ENCODE measurements at regions not wholly inside any gene's neighbourhood (a gene's known extent, or its start where the extent isn't known, plus 50 kb on each side); places are given as distances from the start of the nearest gene placed in this dataset.

GRCh38 chr2:183214680-183215079, 90.4 kb downstream of the NUP35 start:
- no peak for DNase-seq (ENCODE audit: low spot score)

DNA sequence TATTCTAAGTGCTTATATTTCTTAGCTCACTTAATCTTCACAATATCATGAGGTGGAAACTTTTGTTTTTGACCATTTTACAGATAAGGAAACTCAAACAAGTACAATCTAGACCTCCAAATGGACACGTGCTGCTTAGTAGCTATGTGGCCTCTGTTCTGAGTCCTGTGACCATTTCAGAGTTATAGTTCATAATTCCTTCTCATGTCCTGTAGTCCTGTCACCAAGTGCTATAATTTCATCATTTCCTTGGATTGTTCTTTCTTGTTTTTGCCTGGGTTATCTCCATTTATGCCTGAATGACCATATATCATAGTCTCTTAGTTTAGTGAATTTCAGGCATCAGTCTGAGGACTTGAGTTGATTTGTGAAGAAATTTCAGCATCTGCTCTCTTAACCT, 91.7 kb downstream of the NUP35 start:
- no peak for DNase-seq (ENCODE audit: low spot score)

- DNase-seq (ENCODE audit: low spot score), result no peak
These were observed 95.6 kb downstream of the NUP35 start for GRCh38 chr2:183219888-183220287.

- DNase-seq (ENCODE audit: low spot score), result no peak
These were observed 98.5 kb downstream of the NUP35 start for GRCh38 chr2:183222751-183223150.

- no peak for DNase-seq (ENCODE audit: low spot score)
These were observed 100.7 kb downstream of the NUP35 start for GRCh38 chr2:183224948-183225347.

GRCh38 chr2:183227176-183227575, 102.9 kb downstream of the NUP35 start:
- no peak for DNase-seq (ENCODE audit: low spot score)

- DNase-seq (ENCODE audit: low spot score), result no peak
These were observed 105.1 kb downstream of the NUP35 start for GRCh38 chr2:183229386-183229785.

DNA sequence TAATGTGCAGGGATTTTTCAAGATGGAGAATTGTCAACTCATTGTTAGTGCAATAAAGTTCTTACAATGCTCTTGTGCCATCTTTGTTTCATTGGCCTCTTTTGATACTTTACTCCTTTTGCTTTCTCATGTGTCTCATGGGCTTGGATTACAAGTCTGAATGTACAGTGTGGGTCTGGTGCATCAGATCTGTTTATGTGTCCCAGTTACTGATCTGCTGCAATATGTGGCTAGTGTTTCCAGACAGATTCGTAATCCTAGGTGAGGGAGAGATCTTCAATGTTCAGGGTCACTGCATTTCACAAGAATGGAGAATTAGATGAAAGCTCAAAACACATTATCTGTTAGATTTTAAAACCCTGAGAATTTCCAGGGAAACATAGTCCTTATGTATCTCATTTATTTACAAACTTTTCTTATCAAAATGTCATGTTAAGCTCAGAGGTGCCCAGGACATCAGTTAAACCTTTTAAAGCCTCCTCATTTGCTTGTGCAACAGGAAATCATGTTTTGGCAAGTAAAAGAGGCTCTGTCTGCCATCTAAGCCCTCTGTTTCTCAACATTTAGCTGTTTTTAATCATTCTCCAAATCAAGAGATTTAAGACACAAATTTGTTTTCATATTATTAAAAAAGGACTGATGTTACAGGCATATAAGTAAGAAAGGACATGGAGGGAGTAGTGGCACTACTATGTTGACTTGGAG, 108.1 kb downstream of the NUP35 start:
- DNase-seq (ENCODE audit: low spot score), result no peak

DNA sequence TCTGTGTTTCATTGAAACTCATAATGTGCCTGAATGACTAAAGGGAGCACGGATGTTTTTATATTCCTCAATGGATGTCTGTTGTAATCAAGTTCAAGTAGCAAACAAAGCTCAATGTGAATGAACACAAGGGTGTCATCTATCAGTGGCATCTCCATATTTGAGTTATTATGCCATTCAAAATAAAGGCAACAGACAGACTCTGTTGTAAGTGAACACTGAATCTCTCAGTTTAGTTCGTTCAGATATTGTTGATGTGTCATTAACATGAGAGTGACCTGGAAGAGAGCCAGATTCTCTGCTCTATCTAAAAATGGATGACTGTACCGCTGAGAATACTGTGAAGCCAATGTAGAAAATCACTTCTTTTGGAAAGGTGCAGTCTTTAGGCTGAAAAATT, 118.7 kb downstream of the NUP35 start:
- no peak for DNase-seq (ENCODE audit: low spot score)

GRCh38 chr2:183243758-183244157, 119.5 kb downstream of the NUP35 start:
- no peak for DNase-seq (ENCODE audit: low spot score)

DNA sequence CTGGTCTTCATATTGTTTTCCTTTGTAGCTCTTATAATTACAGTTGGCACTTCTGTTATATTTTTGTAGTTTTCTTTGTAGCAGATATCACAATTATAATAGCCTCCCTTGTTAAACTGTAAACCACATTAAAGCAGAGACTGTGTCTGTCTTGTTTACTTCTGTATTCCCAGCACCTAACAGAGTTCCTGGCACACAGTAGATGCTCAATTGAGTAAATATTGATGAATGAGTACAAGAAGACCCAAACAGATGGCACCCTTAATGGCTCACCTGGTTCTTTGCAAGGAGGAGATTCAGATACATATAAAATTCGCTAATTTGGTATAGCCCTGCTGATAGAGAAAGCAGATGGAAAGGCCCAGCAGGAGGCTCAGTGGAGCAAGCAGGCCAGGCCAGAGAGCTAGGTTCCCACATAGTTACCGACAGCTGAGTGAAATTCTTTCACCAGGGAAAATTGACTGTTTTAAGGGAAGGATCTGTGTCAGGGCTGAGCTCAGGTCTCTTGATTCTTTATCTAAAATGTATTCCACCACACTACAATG, 120.1 kb downstream of the NUP35 start:
- DNase-seq (ENCODE audit: low spot score), result no peak

GRCh38 chr2:183248866-183249567, 124.8 kb downstream of the NUP35 start:
- DNase-seq (ENCODE audit: low spot score), result no peak

DNA sequence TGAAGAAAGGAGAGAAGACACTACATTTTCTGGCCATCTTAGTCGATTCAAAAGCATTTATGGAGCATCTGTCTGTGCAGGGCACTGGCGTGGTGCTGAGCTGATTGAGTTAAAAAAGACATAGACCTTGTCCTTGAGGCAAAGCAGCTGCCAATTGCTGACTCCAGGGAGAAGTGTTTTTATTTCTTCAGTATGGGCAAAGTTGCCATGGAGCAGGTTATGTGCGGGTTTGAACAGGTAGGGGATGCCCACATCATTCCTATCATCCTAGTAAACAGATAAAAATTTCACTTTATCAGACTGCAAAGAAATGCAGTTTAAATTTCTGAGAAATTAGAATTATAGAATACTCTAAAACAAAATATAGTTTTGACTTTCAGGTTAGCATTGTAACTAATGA, 125.8 kb downstream of the NUP35 start:
- DNase-seq (ENCODE audit: low spot score), result no peak

GRCh38 chr2:183250472-183250871, 126.2 kb downstream of the NUP35 start:
- no peak for DNase-seq (ENCODE audit: low spot score)

- DNase-seq (ENCODE audit: low spot score), result no peak
These were observed 129.3 kb downstream of the NUP35 start for GRCh38 chr2:183253441-183254130.

DNA sequence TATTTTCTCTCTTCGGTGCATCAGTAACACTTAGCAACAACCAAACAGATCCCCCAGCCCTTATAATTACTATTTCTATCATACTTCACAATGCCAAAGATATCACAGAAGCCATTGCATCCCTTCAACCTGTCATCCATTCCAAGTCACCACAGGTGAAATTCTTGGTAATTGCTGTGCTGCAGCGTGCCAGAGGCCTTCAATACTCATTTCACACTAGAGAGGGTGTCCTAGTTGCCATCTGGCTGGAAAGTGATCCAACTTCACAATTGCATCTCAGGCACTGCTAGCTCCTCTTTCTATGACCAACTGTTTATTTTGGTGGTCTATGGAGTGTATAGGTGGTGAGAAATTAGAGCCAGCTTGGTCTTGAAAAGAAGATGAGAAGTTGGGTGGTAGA, 131.2 kb downstream of the NUP35 start:
- DNase-seq (ENCODE audit: low spot score), result no peak

DNA sequence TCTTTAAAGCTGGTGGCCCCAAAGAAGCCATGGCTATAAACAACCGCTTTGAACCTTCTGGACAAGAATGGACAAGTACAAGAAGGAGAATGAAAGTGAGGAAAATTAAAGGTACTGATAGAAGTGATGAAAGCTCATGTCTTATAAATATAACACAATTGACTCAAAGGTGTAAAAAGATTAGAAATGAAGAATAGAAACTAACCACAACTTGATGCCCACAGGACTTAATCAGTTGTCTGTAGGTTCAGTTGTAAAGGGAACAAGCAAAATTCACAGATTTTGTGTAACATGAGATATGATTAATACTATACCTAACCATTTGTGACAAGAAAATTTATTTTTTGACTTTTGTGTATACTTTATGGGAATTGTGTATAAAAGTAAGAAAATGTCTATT, 135.7 kb downstream of the NUP35 start:
- no peak for DNase-seq (ENCODE audit: low spot score)

DNA sequence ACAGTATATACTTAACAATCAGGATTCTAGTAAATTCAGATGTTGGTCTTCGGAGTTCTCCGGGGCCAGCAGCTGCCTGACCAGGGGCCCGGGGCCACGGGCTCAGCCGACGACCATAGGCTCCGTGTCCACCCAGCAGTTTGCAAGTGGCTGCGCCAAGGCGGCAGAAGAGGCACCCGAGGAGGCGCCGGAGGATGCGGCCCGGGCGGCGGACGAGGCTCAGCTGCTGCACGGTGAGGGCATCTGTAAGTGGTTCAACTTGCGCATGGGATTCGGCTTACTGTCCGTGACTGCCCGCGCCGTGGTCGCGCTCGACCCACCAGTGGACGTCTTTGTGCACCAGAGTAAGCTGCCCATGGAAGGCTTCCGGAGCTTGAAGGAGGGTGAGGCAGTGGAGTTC, 136.3 kb downstream of the NUP35 start:
- no peak for DNase-seq (ENCODE audit: low spot score)

- no peak for DNase-seq (ENCODE audit: low spot score)
These were observed 140.8 kb downstream of the NUP35 start for GRCh38 chr2:183264890-183265535.

GRCh38 chr2:183267148-183267827, 143.0 kb downstream of the NUP35 start:
- no peak for DNase-seq (ENCODE audit: low spot score)

DNA sequence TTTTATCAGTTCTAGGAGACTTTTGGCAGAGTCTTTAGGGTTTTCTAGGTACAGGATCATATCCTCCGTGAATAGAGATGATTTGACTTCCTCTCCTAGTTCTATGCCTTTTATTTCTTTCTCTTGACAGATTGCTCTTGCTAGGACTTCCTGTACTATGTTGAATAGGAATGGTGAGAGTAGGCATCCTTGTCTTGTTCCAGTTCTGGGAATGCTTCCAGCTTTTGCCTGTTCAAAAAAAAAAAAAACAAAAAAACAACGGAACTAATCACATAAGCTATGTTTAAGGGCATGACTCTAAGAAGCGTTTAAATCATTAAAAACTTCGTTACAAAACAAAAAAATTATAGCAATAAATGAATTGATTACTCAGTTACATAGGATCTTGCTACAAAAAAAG, 145.7 kb downstream of the NUP35 start:
- DNase-seq (ENCODE audit: low spot score), result no peak

- no peak for DNase-seq (ENCODE audit: low spot score)
These were observed 159.0 kb downstream of the NUP35 start for GRCh38 chr2:183283209-183283608.

All from ureter (tissue), 1 donor.